SK-N-SH (cell line): ENCODE measurements at regions not wholly inside any gene's neighbourhood (a gene's known extent, or its start where the extent isn't known, plus 50 kb on each side); places are given as distances from the start of the nearest gene placed in this dataset.
"Not testable (repeated sequence)": the region's sequence is repeated elsewhere in the genome, so short reads cannot be mapped to it uniquely, and the experiment has no call there.

Experiments used
- CTCF ChIA-PET: fragments of 300-600, 350-600 bp; formaldehyde crosslinking; extraction: SDS; loops from one replicate; lab custom pipeline; 2021; lab: Yijun Ruan, JAX
- POLR2A ChIA-PET: fragments of 350-600 bp; sonication (Branson Sonifier 250); formaldehyde crosslinking; extraction: SDS; loops from one replicate; lab custom pipeline; 2020; ENCODE audit warnings: antibody characterized with exemption, inconsistent platforms; lab: Yijun Ruan, JAX
- DNase-seq: peaks from one replicate; pipeline ENCODE4 v3.0.0; 2012
- H2AFZ ChIP-seq: fragments of 200-600 bp; sonication (generic); 2 replicates; pipeline ENCODE4 v1.8.1; 2016; ENCODE audit warnings: antibody characterized with exemption, mild to moderate bottlenecking, low read depth
- H3F3A ChIP-seq: fragments of 200-600 bp; sonication (generic); replicated peaks from 2 replicates; pipeline ENCODE3; 2016; ENCODE audit warnings: antibody characterized with exemption, mild to moderate bottlenecking; ENCODE audit not compliant: insufficient read depth
- H3K27ac ChIP-seq, 2 experiments: fragments of 200-500 bp in 1 of 2; fragments of 200-600 bp in 1 of 2; sonication (Bioruptor generic) in 1 of 2; sonication (generic), shearing (Covaris generic) in 1 of 2; 2 replicates each; pipeline versions ENCODE4 v1.5.1 to v1.6.1; 2014 to 2016; ENCODE audit warnings: low read depth in 2 of 2, inconsistent platforms in 1 of 2, low read length in 1 of 2, mild to moderate bottlenecking in 1 of 2, mixed read lengths in 1 of 2
- H3K27me3 ChIP-seq: fragments of 200-600 bp; sonication (generic), shearing (Covaris generic); 2 replicates; pipeline ENCODE4 v1.6.1; 2016; ENCODE audit warnings: mixed run types; ENCODE audit not compliant: insufficient read depth
- H3K36me3 ChIP-seq, 2 experiments: fragments of 200-500 bp in 1 of 2; fragments of 200-600 bp in 1 of 2; sonication (Bioruptor generic) in 1 of 2; sonication (generic) in 1 of 2; replicated peaks in 1 of 2; 2 replicates each; pipeline versions ENCODE3 to v1.5.1; 2014 to 2016; ENCODE audit warnings: low read length in 1 of 2, mild to moderate bottlenecking in 1 of 2; ENCODE audit not compliant: insufficient read depth in 2 of 2, control insufficient read depth in 1 of 2
- H3K4me1 ChIP-seq, 2 experiments: fragments of 200-500 bp in 1 of 2; fragments of 200-600 bp in 1 of 2; sonication (Bioruptor generic) in 1 of 2; sonication (generic), shearing (Covaris generic) in 1 of 2; 2 replicates each; pipeline versions ENCODE4 v1.5.1 to v1.6.1; 2014 to 2016; ENCODE audit warnings: low read depth in 1 of 2, low read length in 1 of 2, mixed run types in 1 of 2; ENCODE audit not compliant: insufficient read depth in 2 of 2, control insufficient read depth in 1 of 2
- H3K4me2 ChIP-seq: fragments of 200-600 bp; sonication (generic), shearing (Covaris generic); 2 replicates; pipeline ENCODE4 v1.6.1; 2017; ENCODE audit warnings: mixed run types
- H3K4me3 ChIP-seq, 2 experiments: fragments of 200-500 bp in 1 of 2; fragments of 200-600 bp in 1 of 2; sonication (Bioruptor generic) in 1 of 2; sonication (generic), shearing (Covaris generic) in 1 of 2; 2 replicates each; pipeline versions ENCODE4 v1.5.1 to v1.8.1; 2014 to 2016; ENCODE audit warnings: low read depth in 2 of 2, inconsistent platforms in 1 of 2, low read length in 1 of 2, mild to moderate bottlenecking in 1 of 2, mixed read lengths in 1 of 2, moderate library complexity in 1 of 2
- H3K79me2 ChIP-seq: fragments of 200-600 bp; sonication (generic); 2 replicates; pipeline ENCODE4 v1.8.1; 2017; ENCODE audit warnings: mild to moderate bottlenecking; ENCODE audit not compliant: insufficient read depth
- H3K9ac ChIP-seq: fragments of 200-600 bp; sonication (generic); 2 replicates; pipeline ENCODE4 v1.6.1; 2017; ENCODE audit warnings: mixed run types
- H3K9me2 ChIP-seq: fragments of 200-600 bp; sonication (generic); 2 replicates; pipeline ENCODE4 v1.6.1; 2017; ENCODE audit warnings: mixed run types
- H3K9me3 ChIP-seq: fragments of 200-600 bp; sonication (generic); 2 replicates; pipeline ENCODE4 v1.6.1; 2017; ENCODE audit warnings: mixed run types, mild to moderate bottlenecking, moderate library complexity
- H4K20me1 ChIP-seq: fragments of 200-600 bp; sonication (generic); 2 replicates; pipeline ENCODE4 v1.6.1; 2017; ENCODE audit warnings: mild to moderate bottlenecking, mixed run types; ENCODE audit not compliant: insufficient read depth
- CTCF ChIP-seq: fragments of 200-600 bp; sonication (generic); IDR thresholded peaks from 2 replicates; pipeline ENCODE4 v1.6.1; 2017; ENCODE audit warnings: antibody characterized with exemption, mild to moderate bottlenecking, moderate library complexity
- EZH2phosphoT487 ChIP-seq: fragments of 200-600 bp; sonication (generic); IDR thresholded peaks from 2 replicates; pipeline ENCODE4 v1.6.1; 2017; ENCODE audit warnings: low read depth, mixed run types, mild to moderate bottlenecking, antibody characterized with exemption, moderate library complexity, borderline replicate concordance
- FOXJ3 ChIP-seq: sonication (generic); formaldehyde crosslinking; IDR thresholded peaks from 2 replicates; pipeline ENCODE4 v1.5.1; 2020; ENCODE audit warnings: mild to moderate bottlenecking, missing genetic modification reagents
- GABPA ChIP-seq: IDR thresholded peaks from 2 replicates; pipeline ENCODE4 v1.4.0; 2012; ENCODE audit warnings: low read depth, mild to moderate bottlenecking
- JUND ChIP-seq: IDR thresholded peaks from 2 replicates; pipeline ENCODE4 v1.4.0; 2012
- NRF1 ChIP-seq: IDR thresholded peaks from 2 replicates; pipeline ENCODE4 v1.6.1; 2012; ENCODE audit warnings: low read depth, mild to moderate bottlenecking, low read length
- RAD21 ChIP-seq: IDR thresholded peaks from 2 replicates; pipeline ENCODE4 v1.6.1; 2012; ENCODE audit warnings: mild to moderate bottlenecking, low read length
- SMC3 ChIP-seq: IDR thresholded peaks from 2 replicates; pipeline ENCODE4 v1.6.1; 2012; ENCODE audit warnings: low read depth, low read length, improper control_type of control experiment
- TAF1 ChIP-seq: IDR thresholded peaks from 2 replicates; pipeline ENCODE4 v1.6.1; 2012; ENCODE audit warnings: low read depth, mild to moderate bottlenecking, low read length, moderate library complexity, borderline replicate concordance
- USF1 ChIP-seq: IDR thresholded peaks from 2 replicates; pipeline ENCODE4 v1.4.0; 2012; ENCODE audit warnings: low read depth, borderline replicate concordance
- USF2 ChIP-seq: fragments of 150-350 bp; IDR thresholded peaks from 2 replicates; pipeline ENCODE4 v1.6.1; 2017; ENCODE audit warnings: antibody characterized with exemption, low read length, low read depth, borderline replicate concordance
- WGBS: methylation state at CpG from one replicate; pipeline ENCODE4 v1.1.6; 2017; ENCODE audit warnings: low lambda C conversion rate; 5-methylcytosine and 5-hydroxymethylcytosine counted together

- no peak for TF ChIP-seq USF1
- no peak for TF ChIP-seq FOXJ3 (CRISPR knock-in tag)
- no peak for TF ChIP-seq USF2
- TF ChIP-seq GABPA, result no peak
- no peak for TF ChIP-seq TAF1
- TF ChIP-seq, all 33 proteins: peak for 0
Observed at GRCh38 chr7:130804220-130804619, 70.2 kb upstream of the KLF14 start (continued).

- H3K9me3 ChIP-seq, H3F3A ChIP-seq, H3K27ac ChIP-seq, H3K27me3 ChIP-seq, H2AFZ ChIP-seq, DNase-seq, H3K4me1 ChIP-seq, H3K79me2 ChIP-seq, H3K4me3 ChIP-seq, H3K36me3 ChIP-seq, H3K9ac ChIP-seq, H3K4me2 ChIP-seq, H3K9me2 ChIP-seq, H4K20me1 ChIP-seq, POLR2A ChIA-PET: not testable (repeated sequence)
- 82% methylated on average over 4 of the region's 4 CpGs for WGBS
- CTCF ChIA-PET, result interaction anchor here (1.4 kb wide), 1 partner anchor 20 kb away, joined by 7 read pairs; no protein-coding TSS in a partner anchor
Observed at GRCh38 chr7:130812819-130813218, 78.8 kb upstream of the KLF14 start.

GRCh38 chr7:130814778-130815335 is 80.8 kb upstream of the KLF14 start:
- Histone ChIP-seq H3K9ac (no peak overlapping the region), H3K27ac (no peak overlapping the region), H3K9me2 (no peaks in the 10 kb centered on the region), H3K36me3 (peaks cover 0 to 3% of the 10 kb centered on the region in 2 experiments), H3K4me3 (no peak overlapping the region), H4K20me1 (no peaks in the 10 kb centered on the region), H2AFZ (no peak overlapping the region), H3K9me3 (no peaks in the 10 kb centered on the region), H3K4me2 (no peak overlapping the region), H3K27me3 (no peaks in the 10 kb centered on the region), H3K4me1 (no peaks in the 10 kb centered on the region; a peak in 1 of 4 replicates), H3K79me2 (no peaks in the 10 kb centered on the region), H3F3A (peaks cover 4% of the 10 kb centered on the region)
- no peak for DNase-seq
- ChIA-PET CTCF (interaction anchor here (1.0 to 1.5 kb wide), 4 partner anchors 13 to 60 kb away, joined by 3 to 5 read pairs (median 4); no protein-coding TSS in a partner anchor), POLR2A (no interaction called here)
- WGBS, result 34% methylated on average over 2 of the region's 2 CpGs
- TF ChIP-seq RAD21 (peak; percentile 39), CTCF (peak; percentile 76), NRF1 (no peak), EZH2phosphoT487 (no peak), SMC3 (peak; percentile 11; the same call in 1 of the 2 replicates), JUND (no peak)
